ENCODE measurements at regions not wholly inside any gene's neighbourhood (a gene's known extent, or its start where the extent isn't known, plus 50 kb on each side); places are given as distances from the start of the nearest gene placed in this dataset.

DNA sequence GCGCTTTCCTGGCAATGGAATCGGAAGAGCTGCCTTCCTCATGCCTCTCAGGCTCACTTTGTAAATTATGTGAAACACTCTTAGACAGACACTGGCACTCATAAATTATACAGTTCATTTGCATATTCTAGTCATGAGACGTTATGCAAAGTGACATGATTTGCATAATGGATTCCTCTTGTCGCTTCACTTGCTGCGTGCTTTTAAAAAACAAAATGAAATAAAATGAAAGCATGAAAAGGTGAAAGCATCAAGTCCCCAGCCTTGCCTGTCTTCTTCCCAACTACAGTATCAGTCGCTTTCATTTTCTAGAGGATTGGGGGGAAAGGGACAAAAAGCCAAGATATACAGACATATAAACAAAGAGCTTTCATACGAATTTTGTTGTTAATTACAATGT, 252.8 kb upstream of the PMFBP1 start:
- in situ Hi-C loops (cut with HindIII; ENCODE audit: low sequenced_read_pairs): loop anchor here (5.0 kb wide), 1 partner anchor 33 kb away; no protein-coding TSS in a partner anchor

DNA sequence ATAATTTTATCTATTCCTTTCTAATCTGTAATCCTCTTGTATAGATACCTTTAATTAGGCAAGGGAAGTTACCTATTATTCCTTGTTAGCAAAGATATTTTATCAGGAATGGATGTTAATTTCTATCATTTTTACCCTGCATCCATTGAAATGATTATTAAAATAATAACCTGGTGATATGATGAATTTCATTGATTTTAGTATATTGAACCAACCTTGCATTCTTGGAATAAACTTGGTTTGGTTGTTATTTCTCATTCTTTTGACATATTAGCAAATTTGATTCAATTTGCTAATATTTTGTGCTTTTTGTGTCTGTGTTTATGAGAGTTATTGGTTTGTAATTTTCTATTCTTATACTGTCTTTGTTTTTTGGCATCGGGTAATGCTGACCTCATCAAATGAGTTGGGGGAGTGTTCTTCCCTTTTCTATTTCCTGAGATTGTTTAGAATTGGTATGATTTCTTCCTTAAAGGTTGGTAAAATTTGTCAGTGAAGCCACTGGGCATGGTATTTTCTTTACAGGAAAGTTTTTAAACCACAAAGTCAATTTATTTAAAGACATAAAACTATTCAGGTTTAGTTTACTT, 250.4 kb upstream of the PMFBP1 start:
- in situ Hi-C loops (cut with HindIII; ENCODE audit: low sequenced_read_pairs): loop anchor here (5.0 kb wide), 1 partner anchor 35 kb away; no protein-coding TSS in a partner anchor

DNA sequence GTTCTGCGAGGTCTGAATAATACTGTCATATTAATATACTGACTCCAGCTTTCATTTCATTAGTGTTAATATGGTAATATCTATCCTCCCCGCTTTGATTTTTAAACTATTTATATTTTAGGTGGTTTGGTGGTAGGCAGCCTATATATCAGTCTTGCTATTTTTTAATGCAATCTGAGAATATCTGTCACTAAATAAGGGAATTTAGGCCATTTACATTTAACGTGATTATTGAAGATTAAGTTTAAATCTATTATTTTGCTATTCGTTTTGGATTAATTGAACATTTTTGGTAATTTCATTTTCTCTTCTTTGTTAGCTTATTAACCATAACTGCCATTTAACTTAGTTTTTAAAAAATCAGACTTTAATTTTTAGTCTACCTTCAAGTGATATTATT, 247.7 kb upstream of the PMFBP1 start:
- in situ Hi-C loops (cut with HindIII; ENCODE audit: low sequenced_read_pairs): loop anchor here (5.0 kb wide), 1 partner anchor 38 kb away; no protein-coding TSS in a partner anchor

DNA sequence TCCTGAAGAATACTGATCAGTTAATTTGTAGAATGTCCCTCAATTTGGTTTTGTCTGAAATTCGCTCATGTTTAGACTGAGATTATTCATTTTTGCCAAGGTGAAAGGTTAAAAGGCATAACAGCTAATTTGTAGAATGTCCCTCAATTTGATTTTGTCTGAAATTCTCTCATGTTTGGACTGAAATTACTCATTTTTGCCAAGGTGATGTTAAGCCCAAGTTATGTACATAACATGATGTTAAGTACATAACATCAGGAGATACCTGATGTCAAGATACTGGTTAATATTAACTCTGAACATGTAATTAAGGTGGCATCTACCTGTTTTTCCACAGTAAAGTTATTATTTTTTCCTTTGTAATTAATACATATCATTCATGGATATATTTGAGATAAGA, 243.4 kb upstream of the PMFBP1 start:
- in situ Hi-C loops (cut with HindIII; ENCODE audit: low sequenced_read_pairs): no loop called here

DNA sequence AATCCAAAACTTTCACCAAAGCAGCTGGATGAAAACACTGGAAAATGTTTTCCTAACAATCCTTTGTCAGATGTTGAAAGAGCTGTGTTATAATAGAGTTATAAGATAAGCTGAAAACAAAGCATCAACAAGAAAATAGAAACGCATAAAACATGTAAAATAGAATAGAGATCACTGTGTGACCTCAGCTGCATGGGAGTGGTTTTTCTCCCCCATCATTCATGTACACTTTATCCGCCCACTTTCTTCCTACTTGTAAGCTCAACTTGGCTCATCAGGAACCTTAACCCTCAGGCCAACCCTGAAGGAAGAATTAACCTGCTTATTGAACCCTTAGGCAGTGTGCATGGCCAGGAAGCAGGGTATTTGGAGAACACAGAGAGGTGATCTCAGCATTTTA, 238.5 kb upstream of the PMFBP1 start:
- in situ Hi-C loops (cut with HindIII; ENCODE audit: low sequenced_read_pairs): no loop called here

DNA sequence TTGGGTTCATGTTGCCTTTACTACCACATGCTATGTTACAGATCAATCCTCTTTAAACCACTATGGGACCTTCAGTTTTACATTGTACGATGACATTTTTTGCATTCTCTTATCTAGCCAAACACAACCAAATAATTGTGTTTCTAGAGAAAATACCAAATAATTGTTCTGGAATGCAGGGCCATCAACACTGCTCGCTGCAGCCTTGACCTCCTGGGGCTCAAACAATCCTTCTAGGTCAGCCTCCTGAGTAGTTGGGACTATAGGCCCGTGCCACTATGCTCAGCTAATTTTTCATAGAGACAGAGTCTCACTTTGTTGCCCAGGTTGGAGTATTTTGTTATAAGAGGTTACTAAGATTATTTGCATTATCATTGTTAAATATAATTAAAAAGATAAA, 237.5 kb upstream of the PMFBP1 start:
- in situ Hi-C loops (cut with HindIII; ENCODE audit: low sequenced_read_pairs): no loop called here

DNA sequence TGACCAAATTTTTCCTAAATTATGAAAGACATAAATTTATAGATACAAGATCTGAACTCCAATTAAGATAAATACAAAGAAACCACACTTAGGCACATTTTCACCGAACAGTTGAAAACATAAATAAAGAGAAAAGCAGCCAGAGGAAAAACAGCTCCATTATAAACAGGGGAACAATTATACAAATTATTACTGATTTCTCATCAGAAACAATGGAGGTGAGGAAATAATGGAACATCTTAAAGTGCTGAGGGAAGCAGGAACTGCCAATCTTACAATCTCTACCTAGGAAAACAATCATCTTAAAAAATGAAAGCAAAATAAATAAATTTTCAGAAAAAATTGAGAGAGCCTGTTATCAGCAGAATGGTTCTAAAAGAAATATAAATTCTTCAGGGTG, 234.4 kb upstream of the PMFBP1 start:
- in situ Hi-C loops (cut with HindIII; ENCODE audit: low sequenced_read_pairs): no loop called here

DNA sequence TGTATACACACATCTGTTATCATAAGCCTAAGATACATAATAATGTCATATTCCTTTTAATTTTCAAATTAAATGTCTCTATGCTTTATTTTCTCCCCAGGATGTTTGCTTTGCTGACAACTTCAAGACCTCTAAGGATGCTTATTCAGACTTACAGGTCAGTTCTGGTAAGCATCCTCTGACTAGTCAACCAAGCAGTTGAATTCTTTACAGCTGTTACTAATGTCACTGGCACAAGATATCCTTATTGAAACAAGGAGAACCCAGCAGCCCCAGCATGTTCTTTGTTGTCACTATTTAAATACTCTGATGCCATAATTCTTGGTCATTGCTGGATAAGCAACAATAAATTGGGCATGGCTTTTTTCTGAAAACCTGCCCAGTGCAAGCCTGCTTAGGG, 232.3 kb upstream of the PMFBP1 start:
- in situ Hi-C loops (cut with HindIII; ENCODE audit: low sequenced_read_pairs): no loop called here

DNA sequence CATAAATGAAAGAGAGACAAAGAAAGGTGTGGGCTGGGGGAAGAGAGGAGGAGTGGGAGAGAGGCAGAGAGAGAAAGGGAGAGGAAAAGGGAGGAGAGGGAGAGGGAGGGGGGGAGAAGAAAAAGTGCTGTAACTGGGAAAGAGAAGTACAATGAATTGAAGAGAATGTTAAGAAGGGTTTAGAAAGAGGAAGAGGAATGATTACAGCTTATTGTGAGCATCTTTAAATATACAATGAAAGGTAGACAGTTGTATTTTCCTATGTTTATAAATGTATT, 229.1 kb upstream of the PMFBP1 start:
- in situ Hi-C loops (cut with HindIII; ENCODE audit: low sequenced_read_pairs): no loop called here

DNA sequence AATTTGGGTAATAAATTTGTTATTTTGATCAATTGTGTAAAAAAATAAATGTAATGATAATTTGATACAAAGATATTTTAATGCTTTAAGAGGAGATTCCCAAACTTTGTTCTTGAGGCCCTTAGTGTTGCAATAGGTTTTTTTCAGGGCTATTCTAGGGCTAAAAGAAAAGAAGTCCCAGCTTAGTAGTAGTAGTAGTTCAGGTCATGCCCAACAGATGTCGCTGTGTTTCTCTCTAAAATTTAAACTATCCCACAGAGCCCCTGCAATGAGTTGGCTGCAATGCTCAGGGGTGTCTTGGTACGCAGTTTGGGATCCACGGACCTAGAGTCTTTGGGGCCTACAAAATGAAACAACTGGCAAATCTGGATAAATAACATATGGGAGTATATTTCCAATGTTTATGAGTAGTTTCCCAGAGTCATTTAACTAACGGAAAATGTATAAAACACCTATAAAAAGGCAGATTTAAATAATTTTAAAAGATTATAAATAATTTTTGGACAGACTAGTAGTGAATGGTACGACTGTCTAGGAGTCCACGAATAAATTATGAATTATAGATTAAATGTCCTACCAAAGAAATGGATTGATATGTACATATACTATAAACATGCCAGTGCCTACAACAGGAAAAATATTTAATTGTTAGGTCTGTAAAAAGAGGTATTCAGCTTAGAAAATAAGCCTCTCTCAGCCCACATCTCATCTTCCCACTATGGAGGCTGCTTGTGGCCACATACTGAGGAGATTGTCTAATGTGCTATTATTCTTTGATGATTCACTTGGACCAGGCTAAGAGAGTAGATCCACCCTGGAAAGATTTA, 228.5 kb upstream of the PMFBP1 start:
- in situ Hi-C loops (cut with HindIII; ENCODE audit: low sequenced_read_pairs): no loop called here

DNA sequence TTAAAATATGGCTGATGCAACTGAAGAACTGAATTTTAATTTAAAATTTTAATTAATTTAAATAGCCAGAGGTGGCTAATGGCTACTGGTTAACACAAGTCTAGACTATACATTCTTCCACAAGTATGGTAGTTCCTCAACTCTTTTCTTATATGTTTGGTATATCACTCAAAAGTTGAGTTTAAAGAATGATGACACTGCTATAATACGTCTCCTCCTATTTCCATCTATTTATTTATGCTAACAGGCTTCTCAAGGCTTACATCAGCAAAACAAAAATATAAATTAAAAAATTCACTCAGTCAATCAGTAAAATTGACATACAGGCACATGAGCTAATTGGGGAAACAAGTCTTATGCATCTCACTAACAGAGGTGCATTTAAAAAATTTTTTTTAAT, 227.9 kb upstream of the PMFBP1 start:
- in situ Hi-C loops (cut with HindIII; ENCODE audit: low sequenced_read_pairs): no loop called here

DNA sequence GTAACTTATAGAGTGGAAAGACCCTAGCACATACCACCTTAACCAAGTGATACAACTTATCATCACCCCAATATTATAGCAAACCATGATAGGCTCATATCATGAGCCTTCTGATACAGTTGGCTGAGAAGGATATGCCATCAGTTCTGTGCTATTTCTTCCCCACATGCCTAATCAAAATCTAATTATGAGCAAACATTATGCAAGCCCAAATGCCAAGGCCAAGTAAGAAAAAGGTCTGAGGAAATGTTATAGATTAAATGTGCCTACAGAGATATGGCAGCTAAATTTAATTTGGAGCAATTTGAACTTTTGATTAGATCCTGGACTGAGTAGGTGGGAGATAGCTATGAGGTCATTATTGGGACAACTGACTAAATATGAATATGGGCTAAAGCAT, 225.9 kb upstream of the PMFBP1 start:
- in situ Hi-C loops (cut with HindIII; ENCODE audit: low sequenced_read_pairs): no loop called here

DNA sequence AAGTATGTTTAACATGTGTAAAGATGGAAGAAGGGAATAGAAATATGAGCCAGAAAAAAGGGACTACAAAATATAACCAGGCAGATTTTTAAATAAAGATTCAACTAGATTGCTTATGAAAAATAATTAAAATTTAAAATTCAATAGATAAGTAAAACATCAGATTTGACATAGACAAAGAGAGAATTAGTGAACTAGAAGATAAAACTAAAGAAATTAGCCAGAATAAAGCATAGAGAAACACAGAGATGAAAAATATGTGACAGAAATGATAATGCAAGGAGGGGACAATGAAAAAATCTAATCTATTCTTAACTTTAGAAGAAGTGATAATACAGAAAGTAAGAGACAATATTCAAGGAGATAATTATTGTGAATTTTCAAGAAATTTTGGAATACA, 222.6 kb upstream of the PMFBP1 start:
- in situ Hi-C loops (cut with HindIII; ENCODE audit: low sequenced_read_pairs): no loop called here

DNA sequence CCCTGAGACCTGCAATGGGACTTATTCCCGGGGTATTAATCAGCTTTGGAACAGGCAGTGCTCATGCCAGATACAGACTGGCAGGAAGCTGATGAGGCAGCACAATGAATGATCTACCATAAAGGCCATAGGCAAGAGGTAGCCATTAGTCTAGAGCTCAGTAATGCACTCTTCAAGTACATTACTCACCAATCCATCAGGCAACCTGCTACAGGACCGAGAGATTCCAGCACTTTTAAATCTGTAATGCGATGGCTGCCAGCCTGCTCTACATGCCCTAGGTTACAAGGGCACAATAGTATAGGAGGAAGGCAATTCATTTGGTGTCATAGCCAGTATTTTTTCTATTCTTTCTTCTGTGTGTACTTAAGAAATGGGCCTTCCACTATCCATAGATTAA, 217.8 kb upstream of the PMFBP1 start:
- in situ Hi-C loops (cut with HindIII; ENCODE audit: low sequenced_read_pairs): no loop called here

DNA sequence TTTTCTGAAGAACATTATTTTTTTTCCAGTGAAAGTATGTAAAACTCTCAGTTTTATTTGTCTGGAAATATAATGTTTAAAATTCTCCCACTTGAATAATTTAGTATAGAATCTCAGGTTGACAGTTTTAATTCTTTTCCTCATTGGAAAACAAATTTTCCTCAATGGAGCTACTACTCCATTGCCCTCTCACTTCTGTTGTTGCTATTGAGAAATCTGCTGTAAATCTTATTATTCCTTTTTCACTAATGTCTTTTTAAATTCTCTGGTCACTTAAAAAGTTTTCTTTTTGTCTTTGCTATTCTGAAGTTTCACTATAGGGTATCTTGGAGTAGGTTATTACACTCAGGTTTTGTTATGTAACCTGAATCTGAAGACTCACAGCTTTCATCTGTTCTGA, 216.1 kb upstream of the PMFBP1 start:
- in situ Hi-C loops (cut with HindIII; ENCODE audit: low sequenced_read_pairs): no loop called here

DNA sequence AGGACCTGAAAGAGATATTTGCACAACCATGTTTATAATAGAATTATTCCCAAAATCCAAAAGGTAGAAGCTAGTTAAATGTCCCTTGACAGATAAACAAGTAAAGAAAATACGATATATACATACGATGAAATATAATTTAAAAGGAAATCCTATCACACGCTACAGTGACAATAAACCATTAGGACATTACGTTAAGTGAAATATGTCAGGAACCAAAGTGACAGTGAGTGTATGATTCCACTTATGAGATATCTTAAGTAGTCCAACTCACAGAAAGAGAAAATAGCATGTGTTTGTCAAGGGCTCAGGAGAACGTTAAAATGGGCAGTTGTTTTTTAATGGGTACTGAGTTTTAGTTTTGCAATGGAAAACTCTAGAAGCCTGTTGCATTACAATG, 212.7 kb upstream of the PMFBP1 start:
- in situ Hi-C loops (cut with HindIII; ENCODE audit: low sequenced_read_pairs): no loop called here

DNA sequence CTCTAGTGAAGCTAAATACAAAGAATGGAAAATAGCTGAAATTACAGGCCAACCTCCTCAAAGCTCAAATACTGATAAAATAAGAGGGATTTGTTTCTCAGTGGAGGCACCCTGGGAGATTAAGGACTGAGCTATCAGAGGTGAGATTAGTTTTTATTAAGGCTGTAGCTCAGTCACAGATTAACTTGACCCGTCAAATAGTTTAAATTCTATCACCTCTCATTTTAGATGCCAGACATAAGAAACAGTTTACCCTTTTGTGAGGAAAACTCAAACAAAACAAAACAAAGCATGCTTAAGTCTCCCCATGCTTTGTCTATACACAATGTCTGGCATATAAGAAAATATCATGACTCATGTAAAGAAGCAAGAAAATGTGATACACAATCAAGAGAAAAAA, 208.3 kb upstream of the PMFBP1 start:
- in situ Hi-C loops (cut with HindIII; ENCODE audit: low sequenced_read_pairs): no loop called here

DNA sequence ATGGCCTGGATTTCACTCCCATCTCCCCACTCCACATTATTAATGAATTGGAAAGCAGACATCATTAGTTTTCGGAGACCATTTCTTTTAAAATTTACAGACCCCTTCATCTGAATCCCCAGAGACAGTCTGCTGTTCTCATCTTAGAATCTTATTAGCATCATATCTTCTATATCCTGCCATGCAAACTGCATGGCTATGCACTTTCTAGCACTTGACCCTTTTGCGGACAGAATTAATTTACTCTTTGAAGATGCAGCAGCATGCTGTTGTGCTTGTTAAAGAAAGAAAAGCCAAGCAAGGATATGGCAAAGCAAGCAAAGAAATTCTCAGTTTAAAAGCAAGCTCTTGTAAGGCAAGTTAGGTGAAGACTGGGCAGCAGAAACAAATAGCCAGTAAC, 201.2 kb upstream of the PMFBP1 start:
- in situ Hi-C loops (cut with HindIII; ENCODE audit: low sequenced_read_pairs): no loop called here

DNA sequence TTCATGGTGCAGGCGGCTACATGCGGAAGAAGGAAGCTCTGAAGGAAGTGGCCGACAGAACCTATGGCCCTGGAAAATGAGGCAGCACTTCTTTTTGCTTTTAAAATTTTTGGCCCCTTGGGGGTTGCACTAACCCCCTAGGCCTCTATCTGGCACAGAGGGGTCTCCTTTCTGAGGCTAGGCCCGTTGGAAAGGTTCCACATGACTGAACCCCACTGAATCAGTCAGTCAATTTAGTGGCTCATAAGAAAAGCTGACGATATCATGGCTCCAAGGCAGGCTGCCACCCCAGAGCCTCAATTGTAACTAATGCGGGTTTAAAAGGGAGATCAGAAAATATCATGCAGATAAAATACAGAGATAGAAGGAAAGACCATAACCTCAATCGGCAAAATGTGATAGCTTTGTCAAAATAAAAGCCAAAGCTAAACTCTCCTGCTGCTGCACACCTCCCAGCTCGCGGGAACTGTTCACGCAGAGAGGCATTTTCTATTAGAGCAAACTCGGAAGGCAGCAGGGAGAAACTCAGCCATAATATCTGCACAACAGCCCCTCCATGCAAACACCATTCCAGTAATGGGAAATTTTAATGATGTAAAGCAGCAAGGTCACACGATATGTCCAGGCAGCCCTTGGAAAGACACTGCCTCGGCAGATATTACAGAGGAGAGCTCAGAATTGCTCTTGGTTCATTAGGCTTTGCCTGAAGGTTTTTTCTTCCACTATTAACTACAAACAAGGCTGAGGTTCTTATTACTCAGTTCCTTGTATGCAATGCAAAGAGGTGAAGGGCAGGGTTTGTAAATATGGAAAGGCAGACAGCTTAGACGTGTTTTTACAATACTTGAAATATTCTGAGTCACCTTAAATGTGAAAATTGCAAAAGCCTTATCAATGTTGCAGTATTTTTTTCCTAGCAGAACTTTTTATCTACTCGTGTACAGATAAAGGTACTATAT, 200.4 kb upstream of the PMFBP1 start:
- in situ Hi-C loops (cut with HindIII; ENCODE audit: low sequenced_read_pairs): no loop called here

DNA sequence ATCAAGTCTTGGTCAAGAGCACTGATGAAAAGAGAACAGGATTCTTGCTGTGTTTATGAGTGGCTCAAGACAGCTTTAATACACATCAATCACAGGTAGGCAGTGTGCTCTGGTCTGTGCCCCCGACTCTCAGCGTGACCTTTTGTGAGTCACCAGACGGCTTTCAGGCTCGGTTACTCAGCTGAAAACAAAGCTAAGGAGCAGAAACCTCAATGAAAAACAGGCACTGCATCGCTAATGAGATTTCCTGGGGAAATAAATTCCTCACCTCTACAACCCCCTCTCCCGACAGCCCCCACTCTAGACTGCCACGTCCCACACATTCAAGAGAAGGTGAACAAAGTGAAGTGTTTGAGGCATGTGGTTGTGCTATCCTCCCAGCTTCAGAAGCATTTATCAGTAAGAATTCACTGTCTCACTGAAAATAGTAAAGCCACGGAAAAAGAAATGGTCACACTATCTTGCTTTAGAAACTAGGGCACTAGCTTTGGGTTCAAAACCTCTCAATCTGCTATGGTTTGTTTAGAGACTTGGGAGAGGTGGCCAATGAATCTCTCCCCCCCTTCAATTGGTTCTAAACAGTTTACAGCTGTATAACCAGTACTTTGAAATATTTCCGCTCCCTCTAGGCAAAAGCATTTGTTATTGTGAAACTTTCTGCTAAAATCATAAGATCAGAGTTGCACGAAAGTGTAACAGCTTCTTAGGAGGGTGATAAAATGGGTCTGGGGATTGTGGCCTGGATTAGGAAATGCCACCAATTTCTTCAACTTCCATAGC, 199.5 kb upstream of the PMFBP1 start:
- in situ Hi-C loops (cut with HindIII; ENCODE audit: low sequenced_read_pairs): no loop called here

DNA sequence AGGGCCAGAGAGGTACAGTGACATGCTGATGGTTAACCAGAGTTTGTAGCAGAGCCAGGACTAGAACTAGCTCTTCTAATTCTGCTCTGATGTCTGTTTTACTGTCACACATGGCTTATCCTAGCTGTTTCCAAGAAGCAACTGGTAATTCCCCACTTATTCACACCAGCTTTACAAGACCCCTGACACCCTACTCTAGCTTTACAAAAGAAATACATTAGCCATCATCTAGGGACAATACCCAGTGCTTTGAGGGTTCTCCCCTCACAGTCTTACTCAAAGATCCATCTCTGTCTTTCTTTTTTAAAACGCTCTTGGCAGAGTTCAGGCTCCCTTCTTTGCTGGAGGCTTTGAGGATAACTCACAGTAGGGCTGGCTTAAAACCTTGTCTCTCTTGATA, 197.3 kb upstream of the PMFBP1 start:
- in situ Hi-C loops (cut with HindIII; ENCODE audit: low sequenced_read_pairs): no loop called here

All from endothelial cell of hepatic sinusoid (primary cell).